HepG2 (cell line): ENCODE measurements at regions not wholly inside any gene's neighbourhood (a gene's known extent, or its start where the extent isn't known, plus 50 kb on each side); places are given as distances from the start of the nearest gene placed in this dataset.

Source experiments
- CAMTA2 ChIP-seq: sonication (generic); formaldehyde crosslinking; IDR thresholded peaks from 2 replicates; pipeline ENCODE4 v1.4.0; 2020; ENCODE audit warnings: mild to moderate bottlenecking, missing genetic modification reagents, borderline replicate concordance
- FOXK2 ChIP-seq: fragments of 450-650 bp; IDR thresholded peaks from 2 replicates; pipeline ENCODE4 v1.6.1; 2016
- GABPB1 ChIP-seq: IDR thresholded peaks from 2 replicates; pipeline ENCODE4 v1.6.1; 2016; ENCODE audit warnings: mild to moderate bottlenecking, missing genetic modification reagents, moderate library complexity, missing compliant biosample characterization
- GPN1 ChIP-seq: sonication (generic); formaldehyde crosslinking; IDR thresholded peaks from 2 replicates; pipeline ENCODE4 v1.5.1; 2020; ENCODE audit warnings: missing genetic modification reagents, borderline replicate concordance
- HDAC6 ChIP-seq: fragments of 200-600 bp; sonication (generic); IDR thresholded peaks from 2 replicates; pipeline ENCODE4 v1.7.0; 2017; ENCODE audit warnings: mild to moderate bottlenecking, antibody characterized with exemption, low read length, low read depth
- HNF4G ChIP-seq, 2 experiments: sonication (generic) in 1 of 2; formaldehyde crosslinking in 1 of 2; IDR thresholded peaks; 2 replicates each; pipeline versions ENCODE4 v1.4.0 to v1.6.1; 2011 to 2020; ENCODE audit warnings: borderline replicate concordance in 2 of 2, low read depth in 2 of 2, mild to moderate bottlenecking in 2 of 2, low read length in 1 of 2, missing genetic modification reagents in 1 of 2, moderate library complexity in 1 of 2
- KLF11 ChIP-seq: IDR thresholded peaks from 2 replicates; pipeline ENCODE4 v1.6.1; 2016; ENCODE audit warnings: missing compliant biosample characterization
- MAFG ChIP-seq: sonication (generic); formaldehyde crosslinking; IDR thresholded peaks from 2 replicates; pipeline ENCODE4 v1.5.1; 2020; ENCODE audit warnings: mild to moderate bottlenecking, missing genetic modification reagents
- MEIS1 ChIP-seq: sonication (generic); formaldehyde crosslinking; IDR thresholded peaks from 2 replicates; pipeline ENCODE4 v1.9.0; 2021; ENCODE audit warnings: mild to moderate bottlenecking, missing genetic modification reagents, moderate library complexity, borderline replicate concordance
- NONO ChIP-seq, 2 experiments: fragments of 450-650 bp in 1 of 2; sonication (generic) in 1 of 2; formaldehyde crosslinking in 1 of 2; IDR thresholded peaks in 1 of 2; conservative IDR thresholded peaks in 1 of 2; 2 replicates each; pipeline versions ENCODE4 v1.6.1 to v1.8.0; 2017 to 2022; ENCODE audit warnings: mild to moderate bottlenecking in 1 of 2, missing genetic modification reagents in 1 of 2, moderate library complexity in 1 of 2
- PAF1 ChIP-seq: IDR thresholded peaks from 2 replicates; pipeline ENCODE4 v1.6.1; 2016; ENCODE audit warnings: missing genetic modification reagents, missing compliant biosample characterization
- PRDM15 ChIP-seq: sonication (generic); formaldehyde crosslinking; IDR thresholded peaks from 2 replicates; pipeline ENCODE4 v1.4.0; 2020; ENCODE audit warnings: missing genetic modification reagents
- PTBP1 ChIP-seq: fragments of 200-400 bp; formaldehyde crosslinking; IDR thresholded peaks from 2 replicates; pipeline ENCODE4 v1.6.1; 2018; ENCODE audit warnings: low read length, low read depth; ENCODE audit not compliant: poor library complexity, severe bottlenecking
- SOX5 ChIP-seq: IDR thresholded peaks from 2 replicates; pipeline ENCODE4 v1.6.1; 2016; ENCODE audit warnings: borderline replicate concordance
- TEAD2 ChIP-seq: sonication (generic); formaldehyde crosslinking; IDR thresholded peaks from 2 replicates; pipeline ENCODE4 v1.9.0; 2021; ENCODE audit warnings: missing genetic modification reagents
- ZIK1 ChIP-seq: sonication (generic); formaldehyde crosslinking; IDR thresholded peaks from 2 replicates; pipeline ENCODE4 v1.5.0; 2020; ENCODE audit warnings: mild to moderate bottlenecking, low read depth, missing genetic modification reagents, borderline replicate concordance
- ZNF121 ChIP-seq: sonication (generic); formaldehyde crosslinking; IDR thresholded peaks from 2 replicates; pipeline ENCODE4 v1.5.0; 2020; ENCODE audit warnings: mild to moderate bottlenecking, missing genetic modification reagents
- ZNF207 ChIP-seq: fragments of 450-650 bp; IDR thresholded peaks from 2 replicates; pipeline ENCODE4 v1.6.1; 2016; ENCODE audit warnings: antibody characterized with exemption, borderline replicate concordance
- ZNF337 ChIP-seq: sonication (generic); formaldehyde crosslinking; IDR thresholded peaks from 2 replicates; pipeline ENCODE4 v1.5.1; 2020; ENCODE audit warnings: missing genetic modification reagents, low read depth, mild to moderate bottlenecking, borderline replicate concordance
- ZNF367 ChIP-seq: sonication (generic); formaldehyde crosslinking; IDR thresholded peaks from 2 replicates; pipeline ENCODE4 v1.4.0; 2020; ENCODE audit warnings: missing genetic modification reagents, borderline replicate concordance
- ZNF496 ChIP-seq: sonication (generic); formaldehyde crosslinking; IDR thresholded peaks from 2 replicates; pipeline ENCODE4 v1.8.1; 2023; ENCODE audit warnings: mild to moderate bottlenecking, moderate library complexity, missing genetic modification reagents; ENCODE audit not compliant: insufficient replicate concordance
- TF ChIP-seq, protein P1 (sequence below): IDR thresholded peaks from 2 replicates; pipeline ENCODE4 v1.6.1; 2016; ENCODE audit warnings: missing compliant biosample characterization, missing genetic modification reagents, borderline replicate concordance

- TF ChIP-seq, protein P1, sequence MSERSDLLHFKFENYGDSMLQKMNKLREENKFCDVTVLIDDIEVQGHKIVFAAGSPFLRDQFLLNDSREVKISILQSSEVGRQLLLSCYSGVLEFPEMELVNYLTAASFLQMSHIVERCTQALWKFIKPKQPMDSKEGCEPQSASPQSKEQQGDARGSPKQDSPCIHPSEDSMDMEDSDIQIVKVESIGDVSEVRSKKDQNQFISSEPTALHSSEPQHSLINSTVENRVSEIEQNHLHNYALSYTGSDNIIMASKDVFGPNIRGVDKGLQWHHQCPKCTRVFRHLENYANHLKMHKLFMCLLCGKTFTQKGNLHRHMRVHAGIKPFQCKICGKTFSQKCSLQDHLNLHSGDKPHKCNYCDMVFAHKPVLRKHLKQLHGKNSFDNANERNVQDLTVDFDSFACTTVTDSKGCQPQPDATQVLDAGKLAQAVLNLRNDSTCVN (CRISPR knock-in tag), result no peak
- TF ChIP-seq TEAD2 (CRISPR knock-in tag) (no peak), MAFG (CRISPR knock-in tag) (no peak), PAF1 (CRISPR knock-in tag) (no peak), CAMTA2 (CRISPR knock-in tag) (no peak), NONO (IDR thresholded peaks at IDR 0.05) (no peak), NONO (CRISPR knock-in tag; conservative IDR thresholded peaks at IDR 0.05) (peak; percentile 84; the same call in 1 of the 2 replicates), ZNF337 (0 out of 2 replicates have a peak, but pooled peaks have one; percentile 47), ZNF367 (CRISPR knock-in tag) (no peak), PTBP1 (no peak), KLF11 (CRISPR knock-in tag) (peak; percentile 59; the same call in 1 of the 2 replicates), ZNF496 (no peak), HDAC6 (no peak), SOX5 (CRISPR knock-in tag) (peak; percentile 36; the same call in 1 of the 2 replicates), ZNF121 (CRISPR knock-in tag) (peak; percentile 96), PRDM15 (no peak), MEIS1 (CRISPR knock-in tag) (0 out of 2 replicates have a peak, but pooled peaks have one; percentile 3), GABPB1 (peak; percentile 63), HNF4G (IDR thresholded peaks at IDR 0.05; ENCODE audit: borderline replicate concordance, low read depth, low read length) (no peak), HNF4G (CRISPR knock-in tag; IDR thresholded peaks at IDR 0.05; ENCODE audit: borderline replicate concordance, low read depth) (no peak), ZIK1 (CRISPR knock-in tag) (0 out of 2 replicates have a peak, but pooled peaks have one; percentile 43), ZNF207 (0 out of 2 replicates have a peak, but pooled peaks have one; percentile 46), GPN1 (CRISPR knock-in tag) (no peak), FOXK2 (no peak)
Measured at GRCh38 chr2:43131051-43131889, 95.1 kb downstream of the ZFP36L2 start (continued).
